ENCODE measurements at regions not wholly inside any gene's neighbourhood (a gene's known extent, or its start where the extent isn't known, plus 50 kb on each side); places are given as distances from the start of the nearest gene placed in this dataset.
"Not testable (repeated sequence)": the region's sequence is repeated elsewhere in the genome, so short reads cannot be mapped to it uniquely, and the experiment has no call there.

DNA sequence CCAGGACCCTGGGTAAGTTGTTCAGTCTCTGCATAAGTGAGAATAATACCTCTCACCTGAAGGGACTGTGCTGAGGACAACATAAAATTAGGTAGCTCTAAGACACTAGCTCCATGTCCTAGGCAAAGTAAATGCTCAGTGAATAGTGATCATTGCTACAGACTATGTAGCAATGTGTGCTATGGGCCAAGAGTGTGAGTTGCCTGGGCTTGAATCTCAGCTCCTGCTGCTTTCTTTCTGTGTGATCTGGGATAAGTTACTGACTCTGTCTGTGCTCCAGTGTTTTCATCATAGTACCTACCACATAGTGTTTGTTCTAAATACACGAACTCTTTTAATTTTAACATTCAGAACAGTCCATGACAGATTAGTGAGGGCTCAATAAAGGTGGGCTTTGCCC, 81.1 kb upstream of the MFGE8 start:
- no peak for DNase-seq (ENCODE audit: low read depth, low spot score)

DNA sequence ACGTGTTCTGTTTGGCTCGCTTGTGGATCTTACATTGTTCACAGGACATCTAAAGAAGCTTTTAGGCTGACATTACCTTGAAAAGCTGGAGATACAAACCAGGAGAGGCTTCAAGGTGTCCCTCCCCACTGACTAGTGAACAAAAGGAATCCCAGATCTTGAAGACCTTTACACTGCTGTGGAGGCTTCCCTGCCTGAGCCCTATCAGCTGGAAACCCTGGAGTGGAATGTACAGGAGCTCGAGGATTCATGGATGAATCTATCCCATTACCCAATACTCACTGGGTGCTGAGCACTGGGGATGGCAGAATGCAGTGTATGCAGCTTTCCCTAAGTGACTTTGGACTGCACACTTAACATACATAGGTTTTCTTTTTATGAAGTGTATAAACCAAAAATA, 82.3 kb upstream of the MFGE8 start:
- no peak for DNase-seq (ENCODE audit: low read depth, low spot score)

DNA sequence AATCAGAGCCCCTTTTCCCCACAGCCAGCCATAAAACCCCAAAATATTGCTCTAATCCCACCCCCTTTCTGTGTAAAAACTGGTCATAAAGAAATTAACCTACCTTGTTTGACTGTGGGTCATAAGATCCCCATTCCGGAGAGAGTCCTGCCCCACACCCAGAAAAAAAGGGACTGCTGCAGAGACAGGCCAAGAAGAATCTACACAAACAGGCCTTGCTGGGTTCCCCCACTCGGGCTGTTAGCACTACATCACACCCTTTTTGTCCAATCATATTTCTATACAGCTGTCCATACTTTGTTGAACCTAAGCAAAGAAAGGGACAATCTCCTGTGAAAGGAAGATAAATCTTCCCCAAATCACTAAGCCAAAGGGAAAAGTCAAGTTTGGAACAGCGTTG, 84.4 kb upstream of the MFGE8 start:
- DNase-seq (ENCODE audit: low read depth, low spot score): no peak

DNA sequence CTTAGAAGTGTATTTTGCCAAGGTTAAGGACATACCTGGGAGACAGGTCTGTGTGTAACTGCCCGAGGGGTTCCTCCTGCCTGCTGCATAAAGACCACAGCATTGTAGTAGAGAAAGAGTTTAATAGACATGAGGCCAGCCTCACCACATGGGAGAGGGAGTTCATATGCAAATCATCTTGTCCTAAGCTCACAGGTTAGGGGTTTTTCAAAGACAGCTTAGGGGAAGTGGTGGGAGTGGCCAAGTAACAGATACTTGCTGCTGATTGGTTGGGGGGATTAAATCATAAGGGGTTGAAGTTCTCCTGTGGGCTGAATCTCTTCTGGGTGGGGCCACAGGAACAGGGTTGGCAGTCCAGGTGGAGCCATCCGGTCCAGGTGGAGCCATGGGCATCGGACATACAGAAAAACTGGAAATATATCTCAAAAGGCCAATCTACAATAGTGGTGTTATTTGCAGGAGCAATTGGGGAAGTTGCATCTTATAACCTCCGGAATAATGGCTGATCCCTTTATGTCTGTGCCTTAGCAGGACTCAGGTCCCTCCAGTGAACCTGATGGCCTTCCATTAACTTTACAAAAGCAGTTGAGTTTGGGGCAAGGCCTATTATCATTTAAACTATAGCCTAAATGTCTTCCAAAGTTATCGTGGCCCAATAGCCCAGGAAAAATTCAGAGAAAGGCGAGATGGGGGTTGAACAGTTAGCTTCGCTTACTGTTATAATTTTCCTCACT, 86.0 kb upstream of the MFGE8 start:
- DNase-seq (ENCODE audit: low read depth, low spot score): peak; percentile 97

DNA sequence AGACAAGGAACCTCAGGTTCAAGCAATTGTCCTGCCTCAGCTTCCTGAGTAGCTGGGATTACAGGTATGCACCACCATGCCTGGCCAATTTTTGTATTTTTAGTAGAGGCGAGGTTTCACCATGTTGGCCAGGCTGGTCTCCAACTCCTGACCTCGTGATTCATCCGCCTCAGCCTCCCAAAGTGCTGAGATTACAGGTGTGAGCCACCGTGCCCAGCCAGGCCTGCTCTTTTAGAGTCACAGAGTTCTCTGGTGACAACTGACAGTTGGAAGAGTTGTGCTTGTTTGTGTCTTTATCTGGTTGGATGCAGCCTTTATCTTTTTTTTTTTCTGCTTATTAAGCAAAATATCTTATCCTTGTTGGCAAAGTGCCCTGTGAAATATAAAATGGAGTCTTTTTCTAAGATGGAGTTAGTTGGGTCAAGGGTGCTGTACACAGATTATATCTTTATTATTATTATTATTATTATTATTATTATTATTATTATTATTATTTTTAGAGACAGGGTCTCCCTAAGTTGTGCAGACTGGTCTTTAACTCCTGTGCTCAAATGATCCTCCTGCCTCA, 86.5 kb upstream of the ABHD2 start:
- DNase-seq (ENCODE audit: low read depth, low spot score): not testable (repeated sequence)

DNA sequence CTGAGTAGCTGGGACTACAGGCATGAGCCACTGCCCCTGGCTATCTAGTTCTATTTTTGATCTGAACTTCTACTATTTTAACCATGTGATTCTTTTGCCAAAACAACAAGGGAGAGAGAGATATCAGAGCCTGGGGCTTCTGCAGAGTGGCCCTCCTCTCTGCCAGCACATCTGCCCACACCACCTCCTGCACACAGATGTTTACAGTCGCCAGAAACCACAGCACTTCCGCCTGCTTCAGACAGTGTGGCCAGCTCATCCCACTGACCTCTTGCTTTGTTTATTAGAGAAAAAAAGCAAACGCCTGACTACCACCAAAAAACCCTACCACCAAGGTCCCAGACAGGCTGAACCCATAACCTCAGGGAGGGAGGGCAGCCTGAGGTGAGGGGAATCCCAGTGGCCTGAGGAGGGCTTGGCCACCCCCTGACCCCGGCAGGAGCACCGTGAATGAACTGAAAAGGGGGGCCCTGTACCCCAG, 85.9 kb upstream of the ABHD2 start:
- DNase-seq (ENCODE audit: low read depth, low spot score): no peak

DNA sequence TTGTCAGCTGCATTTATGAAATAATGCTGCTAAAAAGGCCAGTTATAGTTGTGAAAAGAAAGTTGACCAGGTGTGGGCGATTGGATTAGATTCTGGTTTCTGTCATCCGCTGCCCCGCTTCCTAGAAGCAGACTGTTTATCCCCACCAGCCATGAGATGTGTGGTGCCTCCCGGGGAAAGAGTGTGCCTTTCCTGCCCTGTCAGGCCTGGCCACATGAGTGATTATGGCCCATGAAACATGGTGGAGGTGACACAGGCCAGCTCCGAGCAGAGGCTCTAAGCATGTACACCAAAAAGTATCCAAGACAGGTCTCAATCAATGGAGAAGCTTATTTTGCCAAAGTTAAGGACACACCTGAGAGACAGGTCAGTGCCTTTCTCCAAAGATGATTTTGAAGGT, 85.4 kb upstream of the ABHD2 start:
- no peak for DNase-seq (ENCODE audit: low read depth, low spot score)

DNA sequence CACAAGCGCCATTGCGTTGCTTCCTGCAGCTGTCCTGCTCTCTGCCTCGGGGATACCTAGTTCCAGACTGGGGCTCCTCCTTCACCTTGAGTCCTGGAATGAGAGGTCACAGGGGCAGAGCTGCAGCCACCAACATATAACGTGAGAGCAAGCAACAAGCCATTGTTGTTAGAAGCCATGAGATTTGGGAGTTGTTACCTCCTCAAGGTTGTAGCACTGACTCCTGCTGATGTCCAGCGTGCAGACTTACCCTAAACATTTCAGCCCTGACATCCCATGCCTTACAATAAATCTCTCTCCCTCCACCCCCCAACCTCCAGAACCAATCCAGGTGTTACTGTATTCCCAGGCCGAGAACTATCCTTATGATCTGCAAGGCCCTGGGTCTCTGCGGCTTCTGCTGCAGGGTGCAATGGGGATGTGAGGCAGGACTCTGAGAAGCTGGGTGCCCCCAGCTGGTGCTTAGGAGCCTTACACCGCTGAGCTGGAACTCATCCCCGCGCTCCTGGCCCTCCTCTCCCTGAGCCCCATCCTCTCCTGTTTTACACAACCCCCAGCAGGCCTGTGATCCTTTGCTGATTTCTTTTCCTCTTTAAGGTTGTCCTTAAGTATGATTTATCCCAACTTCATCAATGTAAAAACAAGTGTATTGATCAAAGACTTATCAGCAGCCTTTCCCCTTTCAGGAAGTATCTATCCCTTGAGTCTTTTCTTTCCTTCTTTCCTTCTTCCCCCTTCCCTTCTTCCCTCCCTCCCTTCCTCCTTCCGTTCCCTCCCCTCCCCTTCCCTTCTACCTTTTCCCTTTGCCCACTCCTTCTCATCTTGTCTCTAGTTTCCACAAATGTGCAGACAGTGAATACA, 84.2 kb upstream of the ABHD2 start:
- DNase-seq (ENCODE audit: low read depth, low spot score): no peak

DNA sequence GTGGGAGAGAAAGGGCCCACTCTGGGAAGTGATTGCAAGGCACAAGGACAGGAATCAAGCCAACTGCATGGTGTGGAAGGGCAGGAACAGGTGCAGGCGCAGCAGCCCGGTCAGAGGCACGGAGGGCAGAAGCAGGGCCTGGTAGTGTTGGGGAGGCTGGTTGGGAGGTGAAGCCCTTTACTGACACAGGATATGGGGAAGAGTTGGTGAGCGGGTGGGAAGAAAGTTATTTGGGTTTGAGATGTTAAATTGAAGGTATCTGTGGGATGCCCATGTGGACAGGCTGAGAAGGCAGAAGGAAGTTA, 83.6 kb upstream of the ABHD2 start:
- no peak for DNase-seq (ENCODE audit: low read depth, low spot score)

DNA sequence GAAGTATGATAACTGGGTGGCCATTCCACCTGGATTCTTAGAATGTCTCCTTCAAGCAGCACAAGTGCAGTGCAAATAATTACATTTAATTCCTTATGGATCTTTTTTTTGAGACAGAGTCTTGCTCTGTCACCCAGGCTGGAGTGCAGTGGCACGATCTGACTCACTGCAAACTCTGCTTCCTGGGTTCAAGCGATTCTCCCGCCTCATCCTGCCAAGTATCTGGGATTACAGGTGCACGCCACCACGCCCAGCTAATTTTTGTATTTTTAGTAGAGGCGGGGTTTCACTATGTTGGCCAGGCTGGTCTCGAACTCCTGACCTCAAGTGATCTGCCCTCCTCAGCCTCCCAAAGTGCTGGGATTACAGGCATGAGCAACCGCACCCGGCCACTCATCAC, 80.7 kb upstream of the ABHD2 start:
- not testable (repeated sequence) for DNase-seq (ENCODE audit: low read depth, low spot score)

DNA sequence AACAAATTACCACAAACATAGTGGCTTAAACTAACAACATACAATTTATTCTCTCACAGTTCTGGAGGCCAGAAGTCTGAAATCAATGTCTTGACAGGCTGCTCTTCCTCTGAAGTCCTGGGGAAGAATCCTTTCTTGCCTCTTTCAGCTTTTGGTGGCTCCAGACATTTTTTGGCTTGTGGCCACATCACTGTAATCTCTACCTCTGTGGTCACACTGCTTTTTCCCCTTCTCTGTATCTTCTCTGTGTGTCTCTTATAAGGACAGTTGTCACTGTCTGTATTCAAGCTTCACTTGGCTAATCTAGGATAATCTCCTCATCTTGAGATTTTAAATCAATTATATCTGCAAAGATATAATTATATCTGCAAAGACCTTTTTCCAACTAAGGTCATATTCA, 80.3 kb upstream of the ABHD2 start:
- DNase-seq (ENCODE audit: low read depth, low spot score): no peak

DNA sequence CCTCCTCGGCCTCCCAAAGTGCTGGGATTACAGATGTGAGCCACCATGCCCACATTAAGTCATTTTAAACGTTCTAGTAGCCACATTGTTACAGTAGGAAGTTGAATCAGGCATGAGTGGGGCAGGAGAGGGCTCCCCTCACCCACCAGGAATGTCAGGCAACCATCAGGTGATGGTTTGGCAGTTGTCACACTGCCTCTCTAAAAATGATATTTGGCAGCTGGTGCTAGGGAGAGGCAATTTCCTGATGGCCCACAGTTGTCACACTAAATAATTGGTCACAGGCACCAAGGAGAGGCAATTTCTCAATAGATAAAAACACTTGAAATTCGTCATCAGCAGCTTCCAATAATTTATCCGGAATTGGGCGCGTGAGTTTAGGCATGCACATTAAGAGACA, 79.2 kb upstream of the ABHD2 start:
- no peak for DNase-seq (ENCODE audit: low read depth, low spot score)

DNA sequence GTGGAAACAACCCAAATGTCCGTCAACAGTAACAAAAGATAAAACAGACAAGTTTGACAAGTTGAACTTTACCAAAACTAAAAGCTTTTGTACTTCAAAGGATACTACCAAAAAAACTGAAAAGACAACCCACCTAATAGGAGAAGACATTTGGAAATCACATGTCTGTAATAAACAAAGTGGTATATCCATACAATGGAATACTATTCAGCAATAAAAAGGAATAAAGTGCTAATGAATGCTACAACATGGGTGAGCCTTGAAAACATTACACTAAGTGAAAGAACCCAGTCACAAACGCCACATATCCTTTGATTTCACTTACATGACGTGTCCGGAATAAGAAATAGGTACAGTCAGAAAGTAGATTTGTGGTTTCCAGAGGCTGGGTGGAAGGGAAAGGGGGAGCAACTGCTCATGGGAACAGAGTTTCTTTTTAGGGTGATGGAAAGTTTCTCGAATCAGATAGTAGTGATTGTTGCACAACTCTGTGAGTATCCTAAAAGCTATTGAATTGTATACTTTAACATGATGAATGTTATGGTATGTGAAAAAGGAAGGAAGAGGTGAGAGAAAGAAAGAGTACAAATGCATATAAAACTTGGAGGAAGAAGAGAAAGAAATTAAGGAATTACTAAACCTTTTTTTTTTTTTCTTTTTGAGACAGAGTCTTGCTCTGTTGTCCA, 72.7 kb upstream of the ABHD2 start:
- DNase-seq (ENCODE audit: low read depth, low spot score): no peak

DNA sequence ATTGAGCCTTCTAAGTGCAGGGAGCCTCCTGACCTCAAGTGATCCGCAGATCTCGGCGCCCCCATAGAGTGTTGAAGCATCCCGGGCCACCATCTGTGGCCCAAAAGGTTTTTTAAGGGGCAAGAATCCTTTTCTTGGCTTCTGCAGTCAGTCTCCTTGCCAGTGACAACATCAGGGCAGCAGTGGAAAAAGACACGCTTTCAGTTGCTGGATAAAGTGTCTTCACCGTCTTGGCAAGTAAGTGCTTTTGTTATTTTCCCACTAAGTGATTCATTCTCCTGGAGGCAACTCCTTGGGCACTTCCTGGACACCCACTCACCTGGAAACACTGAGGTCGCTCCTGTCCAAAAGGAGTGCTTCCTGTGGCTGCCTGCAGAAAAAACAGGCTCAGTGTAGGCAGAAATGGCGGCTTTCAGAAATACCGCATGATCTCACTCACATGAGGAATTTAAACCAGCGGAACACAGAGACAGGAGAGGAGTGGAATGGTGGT, 71.7 kb upstream of the ABHD2 start:
- no peak for DNase-seq (ENCODE audit: low read depth, low spot score)

DNA sequence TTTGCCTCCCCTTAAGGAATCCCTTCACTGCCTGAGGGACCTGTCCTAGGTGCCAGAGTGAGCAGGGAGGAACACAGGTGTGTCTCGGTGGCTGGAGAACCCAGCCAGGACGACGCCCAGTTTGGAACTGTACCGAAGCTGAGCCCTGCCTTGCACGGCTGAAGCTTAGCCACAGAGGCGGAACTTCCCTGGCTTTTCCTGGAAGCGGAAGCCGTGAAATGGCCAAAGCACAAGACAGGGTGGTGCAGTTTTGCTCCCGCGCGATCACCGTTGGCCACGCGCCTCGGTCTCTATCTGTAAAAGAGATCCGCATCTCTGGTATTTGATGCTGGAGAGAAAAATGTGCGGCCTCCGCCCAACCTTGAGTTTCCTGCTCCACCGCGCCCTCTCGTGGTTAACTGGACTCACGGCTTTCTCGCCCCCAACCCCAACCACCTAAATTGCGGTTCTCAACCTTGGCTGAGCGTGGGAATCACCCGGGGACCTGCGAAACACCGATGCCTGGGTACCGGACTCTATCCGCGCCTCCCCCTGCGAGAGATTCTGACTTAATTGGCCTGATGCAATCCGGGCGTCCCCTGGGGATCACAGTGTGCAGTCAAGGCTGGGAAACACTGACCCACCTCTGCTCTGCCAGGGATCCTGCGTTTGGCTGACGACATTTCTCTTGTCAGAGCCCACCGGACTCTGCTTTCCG, 70.7 kb upstream of the ABHD2 start:
- peak; percentile 56 for DNase-seq (ENCODE audit: low read depth, low spot score)

DNA sequence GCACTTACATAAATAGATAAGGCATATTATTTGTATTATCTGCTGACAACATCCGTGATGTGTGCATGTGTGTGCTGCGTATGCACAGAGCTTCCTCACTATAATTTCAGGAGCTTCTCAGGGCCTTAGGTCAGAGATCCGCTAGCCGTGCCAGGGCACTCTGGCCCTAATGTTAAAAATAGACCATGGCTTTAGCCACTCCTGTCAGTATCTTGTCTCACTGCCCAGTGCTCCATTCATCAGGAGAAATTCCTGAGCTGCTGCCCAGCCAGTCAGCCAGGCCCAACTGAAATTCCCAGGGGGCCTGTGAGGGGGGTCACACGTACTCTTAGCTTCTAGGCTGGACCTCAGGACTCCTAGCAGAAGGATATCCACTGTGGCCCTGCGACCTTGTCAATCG, 70.0 kb upstream of the ABHD2 start:
- no peak for DNase-seq (ENCODE audit: low read depth, low spot score)

DNA sequence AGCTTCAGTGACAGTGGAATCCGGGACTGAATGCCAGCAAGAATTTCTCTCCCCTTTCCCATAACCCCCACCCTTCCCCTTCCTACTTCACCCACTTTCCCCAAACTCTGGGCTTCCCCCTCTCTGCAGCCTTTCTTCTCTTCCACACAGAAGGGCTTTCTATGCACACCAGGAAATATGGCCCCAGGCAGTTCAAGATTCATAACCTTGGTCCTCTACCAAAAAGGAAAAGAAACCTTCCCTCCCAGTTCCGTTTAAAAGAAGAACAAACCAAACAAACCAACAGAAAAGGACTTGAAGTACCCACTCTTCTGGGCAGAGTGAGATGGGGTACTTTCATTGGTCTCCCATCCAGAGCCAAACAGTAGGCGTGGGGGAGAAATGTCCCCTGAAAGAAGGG, 68.8 kb upstream of the ABHD2 start:
- no peak for DNase-seq (ENCODE audit: low read depth, low spot score)

DNA sequence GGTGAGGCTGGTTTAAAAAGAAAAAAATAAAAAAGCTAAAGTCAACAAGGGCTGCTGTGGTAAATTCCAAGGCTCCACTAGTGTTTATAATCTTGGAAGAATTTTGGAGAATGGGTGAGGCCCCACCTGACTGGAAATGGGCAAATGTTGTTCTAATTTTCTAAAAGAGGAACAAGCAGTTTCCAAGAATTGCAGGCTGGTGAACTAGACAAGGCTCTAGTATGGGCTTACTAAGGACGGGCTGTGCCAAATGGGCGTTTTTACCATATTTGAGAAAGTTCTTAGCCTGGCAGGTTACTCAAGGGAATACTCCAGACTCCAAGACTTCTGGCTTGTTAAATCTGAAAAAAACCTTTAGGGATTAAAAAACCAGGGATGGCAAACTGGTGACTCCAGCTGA, 67.0 kb upstream of the ABHD2 start:
- DNase-seq (ENCODE audit: low read depth, low spot score): no peak

DNA sequence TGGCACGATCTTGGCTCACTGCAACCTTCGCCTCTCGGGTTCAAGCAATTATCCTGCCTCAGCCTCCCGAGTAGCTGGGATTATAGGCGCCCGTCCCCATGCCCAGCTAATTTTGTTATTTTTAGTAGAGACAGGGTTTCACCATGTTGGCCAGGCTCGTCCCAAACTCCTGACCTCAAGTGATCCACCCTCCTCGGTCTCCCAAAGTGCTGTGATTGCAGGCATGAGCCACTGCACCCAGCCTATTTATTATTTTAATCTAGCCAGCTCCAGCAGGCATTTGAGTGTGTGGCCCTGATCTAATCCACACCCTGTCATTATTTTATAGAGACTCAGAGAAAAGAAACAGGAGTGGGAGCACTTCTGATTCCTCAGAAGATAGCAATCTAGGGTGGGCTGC, 66.4 kb upstream of the ABHD2 start:
- not testable (repeated sequence) for DNase-seq (ENCODE audit: low read depth, low spot score)

DNA sequence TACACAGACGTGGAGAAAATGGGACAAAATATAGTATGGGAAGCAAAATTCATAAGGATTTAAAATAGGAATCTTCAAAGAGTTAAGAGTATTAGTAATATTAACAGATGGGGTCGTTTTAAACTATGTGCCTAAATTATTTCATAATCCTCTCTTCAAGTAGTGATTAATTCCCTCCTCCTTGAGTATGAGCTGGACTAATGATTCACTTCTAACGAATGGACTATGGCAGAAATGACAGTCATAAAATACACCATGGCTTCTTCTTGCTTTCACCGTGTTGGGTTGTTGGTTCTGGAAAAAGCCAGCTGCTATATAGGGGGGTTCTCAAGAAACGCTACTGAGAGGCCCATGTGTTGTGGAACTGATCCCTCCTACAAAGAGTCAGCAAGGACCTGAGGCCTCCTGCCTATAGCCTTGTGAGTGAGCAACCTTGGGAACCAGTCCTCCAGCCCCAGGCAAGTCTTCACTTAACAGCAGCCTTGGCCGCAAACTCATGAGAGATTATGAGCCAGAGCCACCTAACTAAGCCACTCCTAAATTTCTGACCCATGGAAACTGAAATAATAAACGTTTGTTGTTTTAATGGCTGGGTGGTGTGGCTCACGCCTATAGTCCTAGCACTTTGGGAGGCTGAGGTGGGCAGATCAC, 64.8 kb upstream of the ABHD2 start:
- DNase-seq (ENCODE audit: low read depth, low spot score): no peak

DNA sequence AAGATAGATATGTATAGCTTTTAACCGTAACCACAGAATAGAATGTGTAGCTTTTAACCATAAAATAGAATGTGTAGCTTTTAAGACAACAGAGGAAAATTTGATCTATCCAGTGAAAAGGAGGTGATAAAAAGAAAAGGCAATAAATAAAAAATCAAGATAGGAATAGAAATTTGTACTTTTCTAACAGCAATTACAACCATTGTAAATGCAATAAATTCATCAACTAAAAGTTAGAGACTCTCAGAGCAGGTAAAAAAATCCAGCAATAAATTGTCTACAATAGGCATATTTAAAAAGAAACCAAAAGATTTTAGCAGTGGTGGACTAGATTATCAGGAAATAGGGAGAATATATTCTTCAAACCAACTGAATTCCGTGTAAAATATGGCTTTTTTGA, 63.8 kb upstream of the ABHD2 start:
- DNase-seq (ENCODE audit: low read depth, low spot score): no peak
